Keratinocyte (primary cell): ENCODE measurements at regions not wholly inside any gene's neighbourhood (a gene's known extent, or its start where the extent isn't known, plus 50 kb on each side); places are given as distances from the start of the nearest gene placed in this dataset.

ENCODE experiments used
- DNase-seq: peaks from one replicate; pipeline ENCODE4 v3.0.0-alpha.2; 2011; ENCODE audit warnings: low read depth, missing footprints, low spot score
- FAIRE-seq: peaks from 2 replicates; lab custom pipeline; 2011; peaks lifted over from hg19 to GRCh38; lab: Jason Lieb, UNC
- H2AFZ ChIP-seq: 2 replicates; pipeline ENCODE4 v1.6.0; 2012; ENCODE audit warnings: low read length, control low read depth, inconsistent platforms; ENCODE audit not compliant: control insufficient read depth
- H3K27ac ChIP-seq: 2 replicates; pipeline ENCODE4 v1.5.1; 2011; ENCODE audit warnings: low read length; ENCODE audit not compliant: control insufficient read depth, insufficient read depth
- H3K27me3 ChIP-seq: 3 replicates; pipeline ENCODE4 v1.6.0; 2011; ENCODE audit warnings: low read length; ENCODE audit not compliant: control insufficient read depth, insufficient read depth; ENCODE audit errors: extremely low read depth
- H3K36me3 ChIP-seq, 2 experiments: 2 replicates in 1 of 2; 3 replicates in 1 of 2; pipeline ENCODE4 v1.5.1; 2011; ENCODE audit warnings: low read length in 2 of 2, mild to moderate bottlenecking in 1 of 2; ENCODE audit not compliant: control insufficient read depth in 2 of 2, insufficient read depth in 2 of 2; ENCODE audit errors: extremely low read depth in 1 of 2
- H3K4me1 ChIP-seq: 3 replicates; pipeline ENCODE4 v1.5.1; 2011; ENCODE audit warnings: low read length; ENCODE audit not compliant: control insufficient read depth, insufficient read depth; ENCODE audit errors: extremely low read depth
- H3K4me2 ChIP-seq: 3 replicates; pipeline ENCODE4 v1.6.0; 2011; ENCODE audit warnings: low read depth, low read length; ENCODE audit not compliant: control insufficient read depth, insufficient read depth; ENCODE audit errors: extremely low read depth
- H3K4me3 ChIP-seq, 3 experiments: fragments of 200-600 bp in 1 of 3; sonication (generic) in 1 of 3; 2 replicates in 2 of 3; 3 replicates in 1 of 3; pipeline ENCODE4 v1.5.1; 2011 to 2016; ENCODE audit warnings: low read length in 3 of 3, mild to moderate bottlenecking in 3 of 3, control low read depth in 2 of 3, inconsistent platforms in 1 of 3, low read depth in 1 of 3, mixed read lengths in 1 of 3, mixed run types in 1 of 3, moderate library complexity in 1 of 3; ENCODE audit not compliant: control insufficient read depth in 2 of 3, insufficient read depth in 2 of 3; ENCODE audit errors: extremely low read depth in 1 of 3
- H3K79me2 ChIP-seq: 2 replicates; pipeline ENCODE4 v1.6.0; 2012; ENCODE audit warnings: low read length; ENCODE audit not compliant: control insufficient read depth, insufficient read depth
- H3K9ac ChIP-seq: 3 replicates; pipeline ENCODE4 v1.6.0; 2011; ENCODE audit warnings: low read length; ENCODE audit not compliant: control insufficient read depth, insufficient read depth; ENCODE audit errors: extremely low read depth
- H3K9me1 ChIP-seq: 3 replicates; pipeline ENCODE4 v1.6.0; 2011; ENCODE audit warnings: low read length; ENCODE audit not compliant: control insufficient read depth, insufficient read depth; ENCODE audit errors: extremely low read depth
- H3K9me3 ChIP-seq: 2 replicates; pipeline ENCODE4 v1.5.1; 2012; ENCODE audit warnings: low read depth, low read length; ENCODE audit not compliant: control insufficient read depth
- H4K20me1 ChIP-seq: 3 replicates; pipeline ENCODE4 v1.6.0; 2011; ENCODE audit warnings: low read length; ENCODE audit not compliant: control insufficient read depth, insufficient read depth; ENCODE audit errors: extremely low read depth
- CTCF ChIP-seq, 3 experiments: IDR thresholded peaks in 1 of 3; conservative IDR thresholded peaks in 1 of 3; optimal IDR thresholded peaks in 1 of 3; 2 replicates in 2 of 3; 3 replicates in 1 of 3; pipeline versions ENCODE3 to v1.5.1; 2011; ENCODE audit warnings: low read length in 3 of 3, mild to moderate bottlenecking in 3 of 3, moderate library complexity in 2 of 3, control low read depth in 1 of 3, inconsistent platforms in 1 of 3; ENCODE audit not compliant: insufficient read depth in 2 of 3; ENCODE audit errors: extremely low read depth in 1 of 3
- EZH2 ChIP-seq: IDR thresholded peaks from one replicate; pipeline ENCODE4 v1.6.1; 2012; ENCODE audit warnings: inconsistent platforms, mild to moderate bottlenecking, low read length, moderate library complexity
- dilution Hi-C: fragments of 300-500 bp; cut with MboI; formaldehyde crosslinking; loops from one replicate; pipeline ENCODE4 v1.7.0; 2020; ENCODE audit warnings: low sequenced_read_pairs; ENCODE audit not compliant: extremely low pct_ligation_motif_present

- Histone ChIP-seq H3K79me2 (no peaks in the 10 kb centered on the region), H3K4me1 (no peaks in the 10 kb centered on the region), H4K20me1 (no peaks in the 10 kb centered on the region), H3K4me3 (no peak overlapping the region), H3K27ac (no peak overlapping the region), H3K36me3 (no peaks in the 10 kb centered on the region), H2AFZ (no peak overlapping the region), H3K9me3 (no peaks in the 10 kb centered on the region), H3K9ac (no peak overlapping the region), H3K9me1 (no peaks in the 10 kb centered on the region), H3K27me3 (no peaks in the 10 kb centered on the region), H3K4me2 (no peak overlapping the region)
- dilution Hi-C loops, result no loop called here
- FAIRE-seq (no peak), DNase-seq (no peak)
- TF ChIP-seq EZH2 (no peak), CTCF (optimal IDR thresholded peaks at IDR 0.05 in 1 of 3, IDR thresholded peaks at IDR 0.05 in 1 of 3, conservative IDR thresholded peaks at IDR 0.05 in 1 of 3; ENCODE audit: extremely low read depth in 1 of 3, insufficient read depth in 2 of 3, low read length in 3 of 3) (no peak)
Observed at GRCh38 chr3:110311541-110311940, 760.1 kb upstream of the NECTIN3 start.

- Histone ChIP-seq H3K4me2 (no peak overlapping the region), H4K20me1 (no peaks in the 10 kb centered on the region), H3K4me3 (no peak overlapping the region), H3K27me3 (no peaks in the 10 kb centered on the region), H3K79me2 (no peaks in the 10 kb centered on the region), H3K9ac (no peak overlapping the region), H3K4me1 (no peaks in the 10 kb centered on the region), H3K9me3 (no peaks in the 10 kb centered on the region), H2AFZ (no peak overlapping the region), H3K36me3 (no peaks in the 10 kb centered on the region), H3K27ac (no peak overlapping the region), H3K9me1 (no peaks in the 10 kb centered on the region)
- dilution Hi-C loops, result no loop called here
- FAIRE-seq (peak; percentile 83), DNase-seq (peak; percentile 30)
- TF ChIP-seq EZH2, result no peak
- peak; percentile 78 to 79 (median 79) for TF ChIP-seq CTCF (optimal IDR thresholded peaks at IDR 0.05 in 1 of 3, IDR thresholded peaks at IDR 0.05 in 1 of 3, conservative IDR thresholded peaks at IDR 0.05 in 1 of 3; ENCODE audit: extremely low read depth in 1 of 3, insufficient read depth in 2 of 3, low read length in 3 of 3)
Observed at GRCh38 chr3:110314512-110315114, 757.0 kb upstream of the NECTIN3 start.
